Activated naive CD4-positive, alpha-beta T cell treated with anti-CD3 and anti-CD28 coated beads, Interleukin-2, amount 50 U/mL, for 16 hours (primary cell): ENCODE measurements at regions not wholly inside any gene's neighbourhood (a gene's known extent, or its start where the extent isn't known, plus 50 kb on each side); places are given as distances from the start of the nearest gene placed in this dataset.
"Not testable (repeated sequence)": the region's sequence is repeated elsewhere in the genome, so short reads cannot be mapped to it uniquely, and the experiment has no call there.

Source experiments
- DNase-seq: peaks from one replicate; pipeline ENCODE4 v3.0.0-alpha.2; 2020

DNA sequence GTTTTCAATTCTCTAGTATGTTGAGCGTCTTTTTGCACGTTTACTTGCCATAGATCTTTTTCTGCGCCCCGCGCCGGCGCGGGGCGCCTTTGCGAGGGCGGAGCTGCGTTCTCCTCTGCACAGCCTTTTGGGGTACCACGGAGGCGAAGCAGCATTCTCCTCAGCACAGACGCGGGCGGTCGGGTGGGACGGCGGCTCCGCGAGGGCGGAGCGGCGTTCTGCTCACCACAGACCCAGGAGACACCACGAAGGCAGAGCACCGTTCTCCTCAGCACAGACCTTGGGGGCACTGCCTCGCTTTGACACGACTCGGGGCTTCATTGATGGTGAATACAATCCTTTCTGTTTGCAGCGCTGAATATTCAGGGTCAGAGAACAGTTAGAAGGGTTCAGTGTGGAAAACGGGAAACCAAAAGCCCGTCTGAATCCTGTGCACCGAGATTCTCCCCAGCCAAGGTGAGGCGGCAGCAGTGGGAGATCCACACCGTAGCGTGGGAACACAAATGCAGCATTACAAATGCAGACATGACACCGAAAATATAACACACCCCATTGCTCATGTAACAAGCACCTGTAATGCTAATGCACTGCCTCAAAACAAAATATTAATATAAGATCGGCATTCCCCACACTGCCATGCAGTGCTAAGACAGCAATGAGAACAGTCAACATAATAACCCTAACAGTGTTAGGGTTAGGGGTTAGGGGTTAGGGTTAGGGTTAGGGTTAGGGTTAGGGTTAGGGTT lies 190.7 kb upstream of the VIPR2 start:
- not testable (repeated sequence) for DNase-seq

DNA sequence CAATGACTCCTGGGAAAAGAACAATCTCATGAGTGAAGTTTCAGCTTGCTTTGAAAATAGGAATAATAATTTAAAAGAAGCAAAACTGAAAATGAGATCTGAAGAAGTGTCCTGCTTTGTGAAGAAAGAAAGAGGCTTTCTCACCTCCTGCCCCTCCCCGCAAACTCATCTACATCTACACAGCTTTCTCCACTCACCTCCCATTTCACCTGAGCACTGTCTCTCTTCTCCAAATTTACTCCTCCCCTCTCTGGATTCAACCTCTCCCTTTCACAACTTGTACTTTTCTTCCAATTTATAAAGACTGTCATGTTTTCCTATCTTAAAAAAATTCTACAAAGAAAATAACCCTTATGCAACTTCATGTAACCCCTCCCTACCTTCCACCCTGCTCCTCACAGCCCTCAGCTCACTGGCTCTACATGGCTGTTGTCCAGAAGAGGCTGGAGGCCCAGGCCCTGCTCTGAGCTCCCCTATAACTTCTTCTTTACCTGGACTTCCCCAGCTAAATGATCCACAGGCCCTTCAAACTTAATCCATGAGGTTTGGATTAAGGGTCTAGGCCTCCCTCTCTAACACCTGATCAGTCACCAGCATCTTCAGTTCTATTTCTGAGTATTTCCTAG lies 188.3 kb upstream of the VIPR2 start:
- not testable (repeated sequence) for DNase-seq

DNA sequence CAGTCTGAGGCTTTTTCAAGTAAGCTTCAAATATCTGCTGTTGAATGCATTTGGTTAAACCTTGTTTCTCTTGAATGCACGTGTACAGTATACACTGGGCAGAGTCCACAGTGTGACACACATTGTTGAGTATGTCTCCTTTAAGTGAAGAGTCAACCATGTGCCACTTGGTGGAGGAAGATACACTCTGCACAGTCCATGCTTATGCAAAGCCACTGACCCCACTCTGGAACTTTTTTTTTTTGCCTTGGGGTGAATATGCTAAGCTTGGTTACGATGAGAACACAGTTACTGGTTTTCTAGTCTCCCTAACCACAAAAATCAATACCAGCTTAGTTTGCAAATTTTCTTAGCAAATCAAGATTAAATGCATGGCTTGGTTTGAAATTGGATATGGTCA lies 186.8 kb upstream of the VIPR2 start:
- DNase-seq = no peak

DNA sequence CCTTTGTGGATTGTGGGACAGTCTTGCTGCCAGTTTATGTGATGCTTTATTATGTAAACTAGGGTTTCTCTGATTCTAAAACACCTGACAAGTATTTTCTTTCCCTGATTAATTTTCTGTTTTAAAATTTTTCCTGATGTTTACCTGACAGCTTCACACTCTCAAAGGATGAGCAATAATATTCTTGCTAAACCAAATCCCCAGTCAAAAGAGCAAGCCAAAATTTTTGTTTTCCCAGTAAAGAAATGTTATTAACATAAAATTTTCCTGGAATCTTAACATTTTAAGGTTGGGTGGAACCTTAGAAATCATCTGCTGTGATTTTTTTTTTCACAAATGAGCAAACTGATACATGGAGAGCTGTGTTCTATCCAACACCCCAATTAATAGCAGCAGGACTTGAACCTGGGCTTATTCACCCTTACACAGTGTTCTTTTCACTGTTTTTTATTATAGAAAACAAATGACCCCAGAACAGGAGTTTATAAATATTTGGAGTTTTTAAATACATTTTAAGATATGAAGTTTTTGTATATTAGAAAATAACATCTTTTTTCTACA lies 185.2 kb upstream of the VIPR2 start:
- no peak for DNase-seq

DNA sequence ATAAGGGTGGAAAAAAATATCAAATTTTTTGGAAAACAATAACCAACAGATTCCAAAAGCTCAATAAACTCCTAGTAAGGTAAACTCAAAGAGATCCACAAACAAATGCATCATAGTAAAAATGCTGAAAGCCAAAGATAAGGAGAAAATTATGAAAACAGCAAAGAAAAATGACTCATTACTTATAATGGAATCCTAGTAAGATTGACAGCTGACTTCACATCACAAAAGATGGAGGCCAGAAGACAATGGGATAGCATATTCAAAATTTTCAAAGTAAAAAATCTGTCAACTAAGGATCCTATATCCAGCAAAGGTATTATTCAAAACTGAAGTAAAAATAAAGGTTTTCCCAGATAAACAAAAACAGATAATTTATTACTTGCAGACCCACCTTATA lies 183.4 kb upstream of the VIPR2 start:
- no peak for DNase-seq

DNA sequence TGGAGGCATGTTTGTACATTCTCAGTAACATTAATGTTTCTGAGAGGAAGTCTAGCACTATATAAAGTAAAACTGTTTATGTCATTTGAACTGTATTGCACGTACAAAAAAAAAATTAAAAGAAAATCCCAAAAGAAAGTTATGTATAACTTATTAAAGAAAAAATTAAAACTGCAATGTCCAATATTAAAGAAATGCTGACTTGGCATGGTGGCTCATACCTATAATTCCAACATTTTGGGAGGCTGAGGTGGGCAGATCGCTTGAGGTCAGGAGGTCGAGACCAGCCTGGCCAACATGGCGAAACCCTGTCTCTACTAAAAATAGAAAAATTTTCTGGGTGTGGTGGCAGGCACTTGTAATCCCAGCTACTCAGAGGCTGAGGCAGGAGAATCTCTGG lies 178.7 kb upstream of the VIPR2 start:
- DNase-seq = no peak

DNA sequence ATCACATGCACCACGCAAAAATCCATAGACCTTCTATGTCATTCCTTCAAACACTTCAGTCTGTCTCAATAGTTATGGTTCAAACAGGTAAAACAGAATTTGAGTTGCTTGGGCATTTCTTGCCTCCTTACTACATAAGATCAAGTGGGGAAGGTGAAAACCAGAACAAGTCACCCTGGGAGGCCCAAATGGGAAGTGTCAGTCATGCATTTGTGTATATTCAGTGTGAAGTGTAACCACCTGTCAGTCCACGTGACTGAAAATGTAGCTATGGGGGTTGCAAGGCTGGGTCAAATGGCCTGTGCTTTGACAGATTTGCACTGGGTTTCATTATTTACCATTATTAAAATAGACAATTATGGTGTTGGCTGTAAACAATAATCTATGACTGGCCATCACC lies 176.6 kb upstream of the VIPR2 start:
- DNase-seq = no peak

DNA sequence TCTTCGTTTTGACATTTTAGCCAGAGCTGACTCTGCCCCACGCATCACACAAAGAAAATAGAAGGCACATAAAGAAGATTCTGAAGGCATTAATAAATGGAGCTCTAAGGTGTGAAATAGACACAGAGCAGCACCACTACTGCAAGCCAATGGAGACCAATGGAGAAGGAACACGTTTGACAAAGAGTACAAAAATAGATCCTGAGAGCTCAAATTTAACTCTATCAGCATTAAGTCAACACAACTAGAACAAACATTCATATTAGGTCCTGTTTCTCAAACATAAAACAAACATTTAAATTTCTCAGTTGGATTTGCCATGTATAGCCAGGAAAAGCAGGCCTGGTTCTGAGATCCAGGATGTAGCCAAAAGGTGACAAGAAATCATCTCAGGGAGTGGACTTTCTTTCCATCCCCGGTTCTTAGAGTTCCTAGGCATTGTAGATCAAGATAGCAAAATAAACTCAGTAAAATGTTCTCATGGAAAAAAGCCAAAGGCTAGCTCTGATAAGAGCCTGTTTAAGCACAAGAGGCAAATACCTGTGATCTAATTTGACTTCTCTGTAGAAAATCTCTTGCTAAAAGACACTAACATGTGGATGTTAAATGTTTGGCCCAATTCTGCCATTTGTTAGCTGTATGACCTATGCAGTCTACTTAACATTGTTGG lies 174.2 kb upstream of the VIPR2 start:
- DNase-seq = no peak

DNA sequence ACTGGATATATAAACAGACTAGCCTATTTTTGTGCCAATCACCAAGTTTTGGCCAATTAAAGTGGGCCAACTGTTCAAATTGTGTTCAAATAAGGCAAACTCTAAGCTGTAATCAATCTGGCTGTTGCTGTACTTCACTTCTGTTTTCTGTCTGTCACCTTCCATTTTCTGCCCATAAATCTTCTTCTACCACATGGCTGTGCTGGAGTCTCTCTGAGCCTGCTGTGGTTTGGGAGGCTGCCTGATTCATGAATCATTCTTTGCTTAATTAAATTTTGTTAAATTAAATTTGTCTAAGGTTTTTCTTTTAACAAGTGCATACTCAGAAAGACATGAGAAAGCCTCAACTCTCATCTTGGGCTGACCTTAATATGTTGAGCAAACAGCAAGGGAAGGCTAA lies 172.6 kb upstream of the VIPR2 start:
- DNase-seq = no peak

DNA sequence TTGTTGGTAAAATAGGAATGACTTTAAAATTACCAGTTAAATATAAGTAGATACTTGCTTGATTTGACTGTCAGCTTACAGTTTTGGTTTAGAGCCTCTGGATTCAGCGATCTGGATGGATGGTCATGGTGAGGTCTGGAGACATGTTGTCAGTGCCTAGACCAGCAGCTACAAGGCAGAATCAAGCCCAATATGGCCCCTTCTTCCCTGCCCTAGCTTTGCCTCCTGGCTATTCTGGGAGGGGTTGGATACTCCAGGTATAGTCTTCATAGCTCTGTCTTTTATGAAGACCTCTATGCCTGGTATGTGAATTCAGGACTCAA lies 166.5 kb upstream of the VIPR2 start:
- DNase-seq = no peak

DNA sequence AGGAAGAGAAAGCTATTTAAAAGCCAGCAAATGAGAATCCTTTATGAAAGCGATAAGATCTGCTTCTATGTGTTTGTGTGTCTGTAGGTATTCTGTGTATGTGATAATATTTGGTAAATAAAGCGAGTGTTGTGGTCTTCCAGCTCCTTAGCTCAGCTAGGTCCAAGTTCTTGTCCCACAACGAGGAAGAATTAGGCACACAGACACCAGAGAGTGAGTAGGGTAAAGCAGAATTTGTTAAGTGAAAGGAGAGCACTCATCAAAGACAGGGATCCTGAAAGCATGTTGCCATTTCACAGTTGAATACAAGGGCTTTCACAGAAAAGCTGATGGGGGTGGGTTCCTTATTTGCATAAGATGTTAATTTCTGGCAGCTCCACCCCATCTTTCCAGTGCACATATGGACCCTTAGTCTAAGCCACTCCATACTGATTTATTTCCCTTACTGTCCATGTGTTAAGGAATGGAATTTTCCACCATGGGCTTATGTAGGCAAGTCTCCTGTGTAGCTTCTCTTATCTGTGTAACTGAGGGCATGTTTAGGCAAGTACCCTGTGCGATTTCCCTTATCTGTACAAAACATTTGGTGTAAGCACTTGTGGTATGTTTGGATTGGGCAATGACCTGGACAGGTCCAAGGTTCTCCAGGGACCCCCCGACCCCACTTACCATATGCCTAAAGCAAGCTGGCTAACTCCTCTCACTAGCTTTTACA lies 165.9 kb upstream of the VIPR2 start:
- DNase-seq = no peak

DNA sequence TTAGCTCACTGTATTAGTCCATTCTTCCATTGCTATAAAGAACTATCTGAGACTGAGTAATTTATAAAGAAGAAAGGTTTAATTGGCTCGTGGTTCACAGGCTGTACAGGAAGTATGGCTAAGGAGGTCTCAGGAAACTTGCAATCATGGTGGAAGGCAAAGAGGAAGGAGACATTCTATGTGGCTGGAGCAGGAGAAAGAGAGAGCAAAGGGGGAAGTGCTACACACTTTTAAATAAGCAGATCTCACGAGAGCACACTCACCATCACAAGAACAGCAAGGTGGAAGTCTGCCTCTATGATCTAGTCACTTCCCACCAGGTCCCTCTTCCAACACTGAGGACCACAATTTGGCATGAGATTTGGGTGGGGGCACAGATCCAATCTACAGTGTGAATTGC lies 164.5 kb upstream of the VIPR2 start:
- DNase-seq = not testable (repeated sequence)

DNA sequence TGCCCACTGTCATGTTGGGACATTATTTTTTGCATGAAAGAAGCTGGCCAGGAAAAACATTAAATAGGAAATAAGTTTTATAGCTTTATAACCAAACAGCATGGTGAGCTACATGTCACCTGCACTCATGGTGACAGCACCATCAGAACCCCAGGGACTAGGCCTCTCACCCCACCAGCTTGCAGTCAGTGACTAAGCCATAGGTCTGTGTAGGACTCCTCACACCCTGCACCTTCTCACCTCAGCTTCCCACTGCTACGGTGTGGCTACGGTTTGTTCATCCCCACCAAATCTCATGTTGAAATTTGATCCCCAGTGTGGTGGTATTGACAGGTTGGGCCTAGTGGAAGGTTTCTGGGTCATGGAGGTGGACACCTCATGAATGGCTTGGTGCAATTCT lies 161.3 kb upstream of the VIPR2 start:
- DNase-seq = no peak

DNA sequence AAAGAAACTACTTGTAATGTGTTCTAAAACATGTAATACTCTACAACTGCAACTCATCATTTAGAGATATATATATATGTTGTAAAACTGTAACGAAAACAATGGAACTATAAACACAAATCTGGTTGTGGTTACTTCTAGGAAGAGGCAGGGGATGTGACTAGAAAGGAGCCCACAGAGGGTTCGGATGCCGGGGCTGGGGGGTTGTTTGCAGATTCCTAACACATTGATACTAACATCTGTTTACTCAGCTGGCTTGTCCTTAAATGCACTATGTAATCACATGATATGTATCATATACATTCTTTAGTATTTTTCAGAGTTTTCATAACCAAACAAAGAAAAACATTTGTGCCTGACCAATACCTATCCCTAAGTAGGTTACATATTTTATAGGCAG lies 160.5 kb upstream of the VIPR2 start:
- DNase-seq = not testable (repeated sequence)

DNA sequence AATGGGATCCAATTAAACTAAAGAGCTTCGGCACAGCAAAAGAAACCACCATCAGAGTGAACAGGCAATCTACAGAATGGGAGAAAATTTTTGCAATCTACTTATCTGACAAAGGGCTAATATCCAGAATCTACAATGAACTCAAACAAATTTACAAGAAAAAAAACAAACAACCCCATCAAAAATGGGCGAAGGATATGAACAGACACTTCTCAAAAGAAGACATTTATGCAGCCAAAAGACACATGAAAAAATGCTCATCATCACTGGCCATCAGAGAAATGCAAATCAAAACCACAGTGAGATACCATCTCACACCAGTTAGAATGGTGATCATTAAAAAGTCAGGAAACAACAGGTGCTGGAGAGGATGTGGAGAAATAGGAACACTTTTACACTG lies 158.8 kb upstream of the VIPR2 start:
- not testable (repeated sequence) for DNase-seq

DNA sequence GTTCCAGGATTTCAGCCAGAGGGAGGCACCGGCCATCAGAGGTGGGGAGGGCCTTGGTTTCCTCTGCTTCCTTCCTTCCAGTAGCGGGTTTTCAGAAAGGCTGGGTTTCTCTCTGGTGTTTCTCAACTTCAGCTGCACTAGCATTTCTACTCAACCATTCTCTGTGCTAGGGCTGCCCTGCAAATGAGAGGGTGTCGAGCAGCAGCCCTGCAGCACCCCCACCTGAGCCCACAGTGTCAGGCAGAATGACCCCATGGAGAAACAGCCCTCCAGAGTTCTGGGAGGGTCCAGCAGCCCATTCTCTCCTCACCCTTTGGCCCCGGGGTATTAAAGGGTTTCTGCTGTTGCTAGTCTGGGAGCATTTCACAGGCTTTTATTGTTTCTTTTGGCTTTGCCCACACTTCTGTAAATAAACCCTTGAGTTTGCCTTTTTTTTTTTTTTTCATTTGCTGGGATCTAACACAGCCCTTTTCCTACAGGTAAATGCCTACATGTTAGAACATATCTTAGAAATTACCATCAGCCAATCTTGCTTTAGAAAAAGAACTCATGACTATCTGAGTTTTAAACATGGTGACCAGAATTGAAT lies 151.5 kb upstream of the VIPR2 start:
- DNase-seq = no peak

DNA sequence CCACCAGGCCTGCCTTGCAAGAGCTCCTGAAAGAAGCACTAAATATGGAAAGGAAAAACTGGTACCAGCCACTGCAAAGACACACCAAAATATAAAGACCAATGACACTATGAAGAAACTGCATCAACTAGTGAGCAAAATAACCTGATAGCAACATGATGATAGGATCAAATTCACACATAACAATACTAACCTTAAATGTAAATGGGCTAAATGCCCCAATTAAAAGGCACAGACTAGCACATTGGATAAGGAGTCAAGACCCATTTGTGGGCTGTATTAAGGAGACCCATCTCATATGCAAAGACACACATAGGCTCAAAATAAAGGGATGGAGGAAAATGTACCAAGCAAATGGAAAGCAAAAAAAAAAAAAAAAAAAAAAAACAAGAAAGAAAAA lies 141.8 kb upstream of the VIPR2 start:
- DNase-seq = not testable (repeated sequence)

DNA sequence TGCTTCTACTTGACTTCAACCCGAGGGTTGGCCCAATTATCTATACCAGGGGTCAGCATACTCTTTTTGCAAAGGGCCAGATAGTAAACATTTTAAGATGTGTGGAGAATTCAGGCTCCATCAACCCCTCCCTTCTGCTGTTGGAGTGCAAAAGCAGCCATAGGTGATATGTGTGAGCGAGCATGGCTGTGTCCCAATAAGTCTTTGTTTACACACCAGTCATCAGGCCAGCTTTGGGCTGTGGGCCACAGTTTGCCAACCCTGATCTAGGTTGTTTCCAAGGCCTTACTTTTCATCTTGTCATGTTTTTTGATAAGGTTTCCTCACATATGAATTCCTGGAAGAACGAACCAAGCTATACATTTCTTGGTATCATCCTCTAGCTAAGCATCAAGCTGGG lies 136.9 kb upstream of the VIPR2 start:
- no peak for DNase-seq

DNA sequence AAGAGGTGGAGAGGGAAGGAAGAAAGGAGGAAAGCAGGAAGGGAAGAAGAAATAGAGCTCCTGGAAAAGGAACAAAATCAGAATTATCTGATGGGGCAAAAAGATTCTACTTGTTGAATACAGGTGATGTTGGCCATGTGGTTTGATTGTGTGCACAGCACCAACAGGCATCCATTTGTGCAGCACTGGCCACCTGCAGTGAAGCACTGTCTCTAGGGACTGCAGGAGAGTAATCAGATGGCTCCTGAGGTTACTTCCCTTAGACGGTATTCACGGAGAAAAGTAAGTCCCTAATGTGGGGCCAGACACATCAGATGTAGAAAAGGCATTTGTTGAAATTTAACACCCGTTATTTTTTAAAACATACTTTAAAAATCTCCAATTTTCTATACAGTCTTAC lies 135.3 kb upstream of the VIPR2 start:
- DNase-seq = no peak

DNA sequence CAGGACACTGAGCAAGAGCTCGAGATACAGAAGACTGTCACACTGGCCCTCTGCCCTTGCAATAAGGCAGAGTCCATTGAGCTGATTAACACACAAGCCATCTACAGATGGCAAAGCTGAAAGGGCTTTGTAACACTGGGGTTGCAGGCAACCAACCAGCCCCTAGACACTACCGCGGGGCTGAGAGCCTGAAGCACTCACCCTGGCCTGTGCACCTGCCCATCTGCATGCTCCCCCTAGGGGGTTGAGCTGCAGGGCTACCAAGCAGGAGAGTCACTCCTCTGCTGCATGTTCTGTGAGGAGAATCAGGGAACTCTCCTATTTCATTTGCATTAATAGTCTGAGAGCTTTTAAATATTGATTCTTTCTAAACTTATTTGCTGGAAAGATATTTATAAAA lies 128.1 kb upstream of the VIPR2 start:
- DNase-seq = no peak

DNA sequence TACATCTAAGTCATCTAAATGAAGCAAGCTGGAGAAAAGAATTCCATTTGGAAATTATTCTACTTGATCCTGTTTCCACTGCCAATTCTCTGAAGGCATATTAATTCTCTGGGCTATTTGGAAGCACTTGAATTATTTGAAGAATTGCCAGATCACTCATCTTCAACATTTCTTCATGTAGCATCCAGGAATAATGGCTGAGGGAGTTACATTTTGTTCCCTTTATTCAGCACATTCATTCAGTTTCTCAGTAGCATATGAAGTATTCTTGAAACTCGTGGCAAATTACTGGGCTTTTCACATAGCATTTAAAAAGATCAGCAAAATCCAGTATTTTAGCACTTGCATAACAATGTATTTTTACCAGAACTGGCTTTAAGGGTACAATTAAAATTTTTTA lies 127.1 kb upstream of the VIPR2 start:
- DNase-seq = no peak

DNA sequence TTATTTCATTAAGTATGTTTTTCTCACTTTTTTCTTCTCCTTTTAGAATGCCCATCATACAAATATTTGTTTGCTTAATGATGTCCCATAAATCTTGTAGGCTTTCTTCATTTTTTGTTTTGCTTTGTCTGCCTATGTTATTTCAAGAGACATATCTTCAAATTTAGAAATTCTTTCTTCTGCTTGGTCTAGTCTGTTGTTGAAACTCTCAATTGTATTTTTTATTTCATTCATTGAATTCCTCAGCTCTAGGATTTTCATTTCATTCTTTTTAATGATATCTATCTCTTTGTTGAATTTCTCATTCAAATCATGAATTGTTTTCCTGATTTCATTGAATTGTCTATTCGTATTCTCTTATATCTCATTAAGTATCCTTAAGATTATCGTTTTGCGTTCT lies 125.1 kb upstream of the VIPR2 start:
- no peak for DNase-seq

DNA sequence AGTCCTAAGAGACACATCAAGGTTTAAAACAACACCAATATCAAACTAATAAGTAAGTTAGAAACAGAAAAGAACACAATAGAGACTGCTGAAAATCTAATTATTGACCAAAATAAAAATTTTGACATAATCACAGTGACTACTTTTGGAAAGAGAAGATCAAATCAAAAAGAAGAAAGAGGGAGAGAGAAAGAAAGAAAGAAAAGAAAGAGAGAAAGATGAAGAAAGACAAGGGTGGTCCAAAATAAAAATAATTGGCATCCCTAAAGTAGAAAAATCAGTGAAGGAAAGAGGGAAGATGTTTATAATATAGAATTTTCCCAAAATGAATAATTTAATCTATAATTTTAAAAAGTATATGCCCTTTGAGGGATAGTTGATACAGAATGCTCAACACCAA lies 118.8 kb upstream of the VIPR2 start:
- no peak for DNase-seq
